GM19438 (cell line): ENCODE measurements at regions not wholly inside any gene's neighbourhood (a gene's known extent, or its start where the extent isn't known, plus 50 kb on each side); places are given as distances from the start of the nearest gene placed in this dataset.

Source experiments
- ATAC-seq: cut with Tn5 transposase; IDR thresholded peaks from one replicate; pipeline ENCODE4 v1.9.1; 2021; ENCODE audit warnings: low read depth; ENCODE audit not compliant: unreplicated experiment

- ATAC-seq = no peak
These were observed 286.7 kb upstream of the FZD8 start for GRCh38 chr10:35928748-35929147.

- no peak for ATAC-seq
These were observed 285.9 kb upstream of the FZD8 start for GRCh38 chr10:35927990-35928488.

GRCh38 chr10:35927341-35927740 lies 285.2 kb upstream of the FZD8 start:
- no peak for ATAC-seq

GRCh38 chr10:35926846-35927245 lies 284.8 kb upstream of the FZD8 start:
- no peak for ATAC-seq

- ATAC-seq = no peak
These were observed 283.4 kb upstream of the FZD8 start for GRCh38 chr10:35925493-35925892.

- ATAC-seq = no peak
These were observed 282.7 kb upstream of the FZD8 start for GRCh38 chr10:35924759-35925158.

- ATAC-seq = no peak
These were observed 280.9 kb upstream of the FZD8 start for GRCh38 chr10:35922876-35923600.

DNA sequence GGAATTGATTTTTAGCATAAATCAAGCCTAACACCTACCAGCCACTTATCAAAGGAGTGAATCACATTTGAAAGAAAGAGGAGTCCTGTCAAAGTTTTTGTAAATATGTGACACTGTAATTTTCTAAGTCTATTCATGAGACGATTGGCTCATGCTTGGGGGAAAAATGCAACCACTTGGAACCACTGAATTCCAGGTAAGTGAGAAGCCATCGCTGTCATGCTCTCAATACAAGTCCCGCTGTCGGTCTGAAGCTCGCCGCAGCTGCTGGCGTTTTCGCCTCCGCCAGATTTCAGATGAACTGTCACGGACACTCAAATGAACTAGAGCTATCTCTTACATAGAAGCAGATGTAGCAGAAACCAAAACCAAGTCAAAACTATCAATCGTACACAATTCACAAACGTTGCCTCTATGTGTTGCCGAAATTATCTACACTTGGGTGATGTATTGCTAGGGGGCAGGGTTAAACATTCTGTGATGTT lies 279.8 kb upstream of the FZD8 start:
- no peak for ATAC-seq

GRCh38 chr10:35916791-35917190 lies 274.7 kb upstream of the FZD8 start:
- no peak for ATAC-seq

- ATAC-seq = no peak
These were observed 271.5 kb upstream of the FZD8 start for GRCh38 chr10:35913628-35914027.

DNA sequence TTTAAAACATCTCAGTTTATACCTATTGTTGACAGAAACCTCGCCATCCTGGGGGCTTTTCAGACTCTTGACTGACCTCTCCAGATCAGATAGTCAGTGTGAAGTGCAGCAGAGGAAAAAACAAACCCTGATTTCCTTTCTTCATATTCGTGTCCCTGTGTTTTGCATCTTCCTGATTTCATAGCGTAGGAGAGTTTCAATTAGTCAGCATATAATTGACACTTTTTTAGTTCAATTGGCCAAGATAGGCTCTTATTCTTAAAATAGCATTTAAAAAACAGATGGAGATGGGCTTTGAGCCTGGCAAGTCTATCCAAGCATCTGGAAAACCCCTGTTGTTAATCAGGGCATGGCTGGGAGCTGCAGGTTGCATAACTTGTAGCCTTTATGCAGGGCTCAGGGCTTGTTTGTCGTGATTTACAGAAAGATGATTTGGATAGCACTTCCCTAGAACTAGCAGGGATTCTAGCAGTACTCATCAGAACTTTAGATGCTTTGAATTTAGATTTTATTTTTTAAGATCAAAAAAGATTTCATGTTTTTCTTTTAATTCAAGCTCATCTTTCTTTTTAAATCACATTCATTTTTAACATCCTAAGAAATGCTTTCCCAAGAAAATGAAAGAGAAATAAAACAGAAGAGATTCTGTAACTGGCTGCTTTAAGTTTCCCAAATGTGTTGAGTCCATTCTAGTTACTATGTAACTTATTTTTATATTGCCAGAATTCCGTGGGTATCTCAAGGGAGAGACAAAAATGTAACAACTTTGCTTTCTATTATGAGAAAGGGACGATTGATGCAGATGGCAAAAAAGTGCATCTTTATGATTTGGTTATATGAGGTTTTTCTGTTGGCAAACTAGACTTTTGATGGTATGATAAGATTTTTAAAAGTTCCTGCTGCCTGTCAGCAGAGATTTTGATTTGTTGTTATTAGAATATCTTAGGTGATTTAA lies 270.8 kb upstream of the FZD8 start:
- no peak for ATAC-seq

DNA sequence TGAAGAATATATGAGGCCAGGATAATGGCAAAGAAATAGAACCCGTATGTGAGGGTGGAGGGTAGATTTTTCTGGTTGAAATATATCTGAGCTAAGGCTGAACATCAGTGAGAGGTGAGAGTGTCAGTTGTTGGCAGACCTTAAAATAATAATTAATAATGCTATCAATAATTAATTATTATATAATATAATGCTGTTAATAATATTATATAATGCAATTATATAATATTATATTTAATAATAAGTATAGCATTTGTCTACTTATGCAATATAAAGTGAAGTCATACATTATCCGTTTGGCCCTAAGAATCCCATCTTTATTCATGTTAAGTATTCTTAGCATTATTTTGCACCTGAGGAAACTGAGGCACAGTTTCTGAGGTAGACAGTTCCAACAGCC lies 269.9 kb upstream of the FZD8 start:
- no peak for ATAC-seq

GRCh38 chr10:35911233-35911632 lies 269.1 kb upstream of the FZD8 start:
- ATAC-seq = no peak

GRCh38 chr10:35910234-35910633 lies 268.1 kb upstream of the FZD8 start:
- no peak for ATAC-seq

- ATAC-seq = no peak
These were observed 267.1 kb upstream of the FZD8 start for GRCh38 chr10:35909121-35909720.

DNA sequence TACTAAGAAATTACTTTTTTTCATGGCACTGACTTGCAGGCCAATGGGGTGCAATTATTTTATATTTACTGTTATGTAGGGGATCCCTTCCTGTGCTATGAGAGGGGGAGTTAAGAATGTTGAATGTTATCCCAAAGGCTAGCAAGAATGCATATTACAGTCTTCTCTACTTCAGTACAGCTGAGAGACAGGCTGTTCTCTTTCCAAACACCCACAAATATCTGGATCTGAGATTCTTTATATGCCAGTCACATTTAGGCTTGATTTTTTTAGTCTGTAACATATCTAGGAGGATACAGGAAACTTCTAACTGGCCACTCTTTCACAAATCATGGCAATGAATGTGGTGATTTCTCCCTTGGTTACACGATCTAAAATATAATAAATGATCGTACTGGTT lies 266.4 kb upstream of the FZD8 start:
- no peak for ATAC-seq

DNA sequence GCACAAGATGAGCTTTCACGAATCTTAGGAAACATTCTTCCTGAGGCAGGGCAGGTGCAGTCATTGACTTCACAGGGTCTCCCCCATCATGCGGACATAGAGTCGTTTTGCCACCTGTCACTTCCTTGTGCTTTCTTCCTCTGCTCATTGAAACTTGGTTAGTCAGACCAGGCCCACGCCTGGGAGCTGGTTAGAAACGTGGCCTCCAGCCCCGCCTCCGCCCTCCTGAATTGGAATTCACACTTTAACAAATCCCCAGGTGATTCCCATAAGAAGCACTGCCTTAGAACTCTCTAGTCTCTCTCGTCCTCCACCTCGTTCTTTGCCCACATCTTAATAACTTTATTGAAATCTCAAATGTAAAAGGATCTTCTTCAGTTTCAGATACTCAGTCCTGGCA lies 265.5 kb upstream of the FZD8 start:
- no peak for ATAC-seq

DNA sequence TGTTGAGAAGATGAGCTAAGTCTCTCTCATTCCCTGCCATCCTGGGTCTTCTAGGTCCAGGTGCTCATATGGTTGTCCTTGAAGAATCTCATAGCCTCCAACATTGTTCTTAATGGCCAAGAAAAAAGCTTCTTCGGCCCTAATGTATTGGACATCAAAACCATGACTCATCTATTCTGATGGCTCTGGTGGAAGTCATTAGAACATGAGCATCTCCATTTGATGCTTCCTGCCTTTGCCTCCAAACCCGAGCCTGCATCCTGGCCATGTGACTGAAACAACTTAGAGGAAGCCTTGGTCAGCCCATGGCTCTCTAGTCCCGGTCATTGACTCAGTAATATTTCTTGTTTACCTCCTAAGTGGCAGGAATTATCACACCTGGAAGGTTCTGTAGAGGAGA lies 264.1 kb upstream of the FZD8 start:
- no peak for ATAC-seq

GRCh38 chr10:35903021-35903420 lies 260.9 kb upstream of the FZD8 start:
- no peak for ATAC-seq

- ATAC-seq = no peak
These were observed 256.8 kb upstream of the FZD8 start for GRCh38 chr10:35898716-35899440.
